DOHH2 (cell line): ENCODE measurements at regions not wholly inside any gene's neighbourhood (a gene's known extent, or its start where the extent isn't known, plus 50 kb on each side); places are given as distances from the start of the nearest gene placed in this dataset.
"Not testable (repeated sequence)": the region's sequence is repeated elsewhere in the genome, so short reads cannot be mapped to it uniquely, and the experiment has no call there.

Experiments used
- EZH2phosphoT487 ChIP-seq: fragments of 200-600 bp; sonication (generic); IDR thresholded peaks from 2 replicates; pipeline ENCODE4 v1.6.1; 2017; ENCODE audit warnings: borderline replicate concordance, mild to moderate bottlenecking, antibody characterized with exemption, low read length, moderate library complexity, mixed read lengths
- TF ChIP-seq, protein P1 (sequence below): fragments of 200-600 bp; sonication (generic); IDR thresholded peaks from one replicate; pipeline ENCODE4 v1.5.1; 2014; ENCODE audit warnings: antibody characterized with exemption, mild to moderate bottlenecking, low read depth, low read length; ENCODE audit not compliant: poor library complexity, severe bottlenecking

DNA sequence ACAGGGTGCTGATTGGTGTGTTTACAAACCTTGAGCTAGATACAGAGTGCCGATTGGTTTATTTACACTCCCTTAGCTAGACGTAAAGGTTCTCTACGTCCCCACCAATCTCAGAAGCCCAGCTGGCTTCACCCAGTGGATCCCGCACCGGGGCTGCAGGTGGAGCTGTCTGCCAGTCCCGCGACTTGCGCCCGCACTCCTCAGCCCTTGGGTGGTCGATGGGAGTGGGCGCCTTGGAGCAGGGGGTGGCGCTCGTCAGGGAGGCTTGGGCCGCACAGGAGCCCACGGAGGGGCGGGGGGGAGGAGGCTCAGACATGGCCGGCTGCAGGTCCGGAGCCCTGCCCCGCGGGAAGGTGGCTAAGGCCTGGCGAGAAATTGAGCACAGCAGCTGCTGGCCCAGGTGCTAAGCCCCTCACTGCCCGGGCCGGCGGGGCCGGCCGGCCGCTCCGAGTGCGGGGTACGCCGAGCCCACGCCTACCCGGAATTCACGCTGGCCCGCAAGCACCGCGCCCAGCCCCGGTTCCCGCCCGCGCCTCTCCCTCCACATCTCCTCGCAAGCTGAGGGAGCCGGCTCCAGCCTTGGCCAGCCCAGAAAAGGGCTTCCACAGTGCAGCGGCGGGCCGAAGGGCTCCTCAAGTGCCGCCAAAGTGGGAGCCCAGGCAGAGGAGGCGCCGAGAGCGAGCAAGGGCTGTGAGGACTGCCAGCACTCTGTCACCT is 61.5 kb upstream of the TLR4 start:
- TF ChIP-seq, protein P1, sequence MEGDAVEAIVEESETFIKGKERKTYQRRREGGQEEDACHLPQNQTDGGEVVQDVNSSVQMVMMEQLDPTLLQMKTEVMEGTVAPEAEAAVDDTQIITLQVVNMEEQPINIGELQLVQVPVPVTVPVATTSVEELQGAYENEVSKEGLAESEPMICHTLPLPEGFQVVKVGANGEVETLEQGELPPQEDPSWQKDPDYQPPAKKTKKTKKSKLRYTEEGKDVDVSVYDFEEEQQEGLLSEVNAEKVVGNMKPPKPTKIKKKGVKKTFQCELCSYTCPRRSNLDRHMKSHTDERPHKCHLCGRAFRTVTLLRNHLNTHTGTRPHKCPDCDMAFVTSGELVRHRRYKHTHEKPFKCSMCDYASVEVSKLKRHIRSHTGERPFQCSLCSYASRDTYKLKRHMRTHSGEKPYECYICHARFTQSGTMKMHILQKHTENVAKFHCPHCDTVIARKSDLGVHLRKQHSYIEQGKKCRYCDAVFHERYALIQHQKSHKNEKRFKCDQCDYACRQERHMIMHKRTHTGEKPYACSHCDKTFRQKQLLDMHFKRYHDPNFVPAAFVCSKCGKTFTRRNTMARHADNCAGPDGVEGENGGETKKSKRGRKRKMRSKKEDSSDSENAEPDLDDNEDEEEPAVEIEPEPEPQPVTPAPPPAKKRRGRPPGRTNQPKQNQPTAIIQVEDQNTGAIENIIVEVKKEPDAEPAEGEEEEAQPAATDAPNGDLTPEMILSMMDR: not testable (repeated sequence)
- TF ChIP-seq EZH2phosphoT487: not testable (repeated sequence)
